Inflammatory macrophage treated with lipopolysaccharide for 1 hour (primary cell): ENCODE measurements at regions not wholly inside any gene's neighbourhood (a gene's known extent, or its start where the extent isn't known, plus 50 kb on each side); places are given as distances from the start of the nearest gene placed in this dataset.

Experiments used
- DNase-seq, 2 donors: peaks; one replicate each; pipeline ENCODE4 v3.0.0-alpha.2; 2020 to 2022

GRCh38 chr9:135414293-135414692 lies 65.3 kb upstream of the PPP1R26 start:
- DNase-seq, result no peak

- no peak for DNase-seq
These were observed 64.0 kb upstream of the PPP1R26 start for GRCh38 chr9:135415586-135415985.

- no peak for DNase-seq
These were observed 62.8 kb upstream of the PPP1R26 start for GRCh38 chr9:135416664-135417290.

GRCh38 chr9:135418161-135418560 lies 61.4 kb upstream of the PPP1R26 start:
- DNase-seq, result no peak

- no peak for DNase-seq
These were observed 60.5 kb upstream of the PPP1R26 start for GRCh38 chr9:135419106-135419505.

GRCh38 chr9:135422341-135422944 lies 57.1 kb upstream of the PPP1R26 start:
- no peak for DNase-seq

GRCh38 chr9:135423725-135424124 lies 55.9 kb upstream of the PPP1R26 start:
- no peak for DNase-seq
